GM21576 (cell line): ENCODE measurements at regions not wholly inside any gene's neighbourhood (a gene's known extent, or its start where the extent isn't known, plus 50 kb on each side); places are given as distances from the start of the nearest gene placed in this dataset.

Source experiments
- ATAC-seq: cut with Tn5 transposase; IDR thresholded peaks from one replicate; pipeline ENCODE4 v1.9.1; 2021; ENCODE audit warnings: mild to moderate bottlenecking, moderate library complexity; ENCODE audit not compliant: unreplicated experiment

GRCh38 chr9:108618906-108619550 is 236.8 kb downstream of the ACTL7B start:
- ATAC-seq: no peak

GRCh38 chr9:108617676-108618075 is 238.1 kb downstream of the ACTL7B start:
- no peak for ATAC-seq

GRCh38 chr9:108615152-108615551 is 240.6 kb downstream of the ACTL7B start:
- ATAC-seq: no peak

- no peak for ATAC-seq
Observed at GRCh38 chr9:108612513-108612912, 243.3 kb downstream of the ACTL7B start.

GRCh38 chr9:108609897-108610253 is 245.9 kb downstream of the ACTL7B start:
- no peak for ATAC-seq

GRCh38 chr9:108609227-108609896 is 246.4 kb downstream of the ACTL7B start:
- no peak for ATAC-seq

- no peak for ATAC-seq
Observed at GRCh38 chr9:108607607-108608006, 248.2 kb downstream of the ACTL7B start.

GRCh38 chr9:108606401-108606800 is 249.4 kb downstream of the ACTL7B start:
- ATAC-seq: no peak

- ATAC-seq: no peak
Observed at GRCh38 chr9:108603141-108603540, 252.6 kb downstream of the ACTL7B start.

GRCh38 chr9:108600896-108601295 is 254.9 kb downstream of the ACTL7B start:
- no peak for ATAC-seq

GRCh38 chr9:108599571-108599970 is 256.2 kb downstream of the ACTL7B start:
- ATAC-seq: no peak

GRCh38 chr9:108591121-108591520 is 264.7 kb downstream of the ACTL7B start:
- ATAC-seq: no peak

- ATAC-seq: no peak
Observed at GRCh38 chr9:108588246-108588645, 267.5 kb downstream of the ACTL7B start.

GRCh38 chr9:108586471-108587139 is 269.2 kb downstream of the ACTL7B start:
- ATAC-seq: no peak

- no peak for ATAC-seq
Observed at GRCh38 chr9:108584860-108585259, 270.9 kb downstream of the ACTL7B start.

GRCh38 chr9:108582726-108583125 is 273.1 kb downstream of the ACTL7B start:
- ATAC-seq: no peak

- no peak for ATAC-seq
Observed at GRCh38 chr9:108579757-108580439, 275.9 kb downstream of the ACTL7B start.

- ATAC-seq: no peak
Observed at GRCh38 chr9:108575276-108575675, 280.5 kb downstream of the ACTL7B start.

- ATAC-seq: no peak
Observed at GRCh38 chr9:108569624-108570023, 286.2 kb downstream of the ACTL7B start.

- ATAC-seq: no peak
Observed at GRCh38 chr9:108568093-108568492, 287.7 kb downstream of the ACTL7B start.

- no peak for ATAC-seq
Observed at GRCh38 chr9:108567571-108567970, 288.2 kb downstream of the ACTL7B start.
